ENCODE measurements at regions not wholly inside any gene's neighbourhood (a gene's known extent, or its start where the extent isn't known, plus 50 kb on each side); places are given as distances from the start of the nearest gene placed in this dataset.

DNA sequence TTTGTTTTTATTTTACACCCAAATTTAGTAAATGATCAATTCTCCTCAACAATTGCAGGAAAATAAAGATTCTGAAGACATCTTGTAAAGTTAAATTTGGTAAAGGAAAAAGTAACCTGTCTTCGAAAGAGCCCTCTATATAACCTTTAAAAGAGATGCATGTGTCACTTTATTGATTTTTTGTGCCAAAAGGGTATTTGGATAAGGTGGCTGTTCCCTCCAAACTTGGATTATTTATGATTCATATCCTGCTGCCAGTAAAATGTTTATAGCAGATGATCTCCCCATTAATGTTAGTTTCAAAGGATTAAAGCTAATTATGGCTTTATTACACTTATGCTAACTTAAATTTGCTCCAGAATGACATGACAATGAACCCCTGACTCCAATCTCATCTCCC lies 98.8 kb downstream of the DUSP6 start:
- DNase-seq, result no peak

DNA sequence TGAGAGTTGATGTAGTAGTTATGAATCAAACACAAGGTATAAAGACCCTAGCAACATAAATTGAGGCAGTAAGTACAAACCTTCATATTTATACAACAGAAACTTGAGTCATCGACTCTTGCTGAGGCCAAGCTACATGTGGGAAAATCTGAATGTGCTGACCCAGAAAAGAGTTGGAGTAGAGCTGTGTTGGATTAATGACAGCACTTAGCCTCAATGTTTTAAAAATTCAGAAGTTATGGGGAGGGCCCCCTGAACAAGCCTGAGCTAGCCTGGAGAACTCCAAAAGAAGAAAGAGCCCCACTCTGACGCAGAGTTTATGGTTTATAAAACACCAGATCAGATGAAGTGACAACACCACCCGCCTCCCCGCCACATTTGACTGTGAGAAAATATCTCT lies 100.0 kb downstream of the DUSP6 start:
- DNase-seq, result no peak

DNA sequence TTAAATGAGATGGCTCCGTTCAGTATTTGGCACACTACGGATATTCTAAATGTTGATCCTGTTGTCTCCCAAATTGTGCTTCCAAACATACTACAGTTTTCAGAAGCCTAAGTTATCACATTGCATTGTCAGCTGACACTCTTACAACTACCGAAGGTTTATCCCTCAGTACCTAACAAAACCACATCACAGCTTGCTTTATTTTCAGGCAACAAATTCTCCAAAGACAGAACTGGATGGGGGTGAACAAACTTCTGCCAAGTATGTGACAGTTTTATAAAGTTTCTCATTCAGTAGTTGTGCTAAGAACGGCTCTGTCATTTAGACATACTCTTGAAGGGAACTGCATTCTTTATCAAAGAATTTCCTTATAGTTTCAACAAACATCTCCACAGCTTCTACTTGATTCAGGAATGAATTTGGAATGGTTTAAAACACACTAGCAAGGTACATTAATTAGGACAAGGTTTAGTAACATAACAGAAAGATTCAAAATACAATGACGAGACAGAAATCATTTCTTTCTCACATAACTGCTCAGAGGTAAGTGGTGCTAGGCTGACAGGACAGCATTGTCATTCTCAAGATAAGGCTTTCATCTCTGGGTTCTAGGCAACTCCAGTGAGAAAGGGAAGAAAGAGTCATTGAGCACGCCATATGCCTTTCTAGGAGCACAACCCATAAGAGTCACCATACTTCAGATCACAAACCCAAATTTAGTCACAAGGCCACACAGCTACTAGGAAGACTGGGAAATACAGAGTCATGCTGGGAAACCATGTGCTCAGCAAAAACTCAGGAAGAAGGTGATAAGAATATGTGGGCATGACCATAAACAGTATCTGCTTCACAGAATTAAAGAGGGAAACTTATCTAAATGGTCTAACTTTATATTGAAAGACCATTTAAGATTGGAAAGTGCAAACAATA lies 100.7 kb downstream of the DUSP6 start:
- no peak for DNase-seq

DNA sequence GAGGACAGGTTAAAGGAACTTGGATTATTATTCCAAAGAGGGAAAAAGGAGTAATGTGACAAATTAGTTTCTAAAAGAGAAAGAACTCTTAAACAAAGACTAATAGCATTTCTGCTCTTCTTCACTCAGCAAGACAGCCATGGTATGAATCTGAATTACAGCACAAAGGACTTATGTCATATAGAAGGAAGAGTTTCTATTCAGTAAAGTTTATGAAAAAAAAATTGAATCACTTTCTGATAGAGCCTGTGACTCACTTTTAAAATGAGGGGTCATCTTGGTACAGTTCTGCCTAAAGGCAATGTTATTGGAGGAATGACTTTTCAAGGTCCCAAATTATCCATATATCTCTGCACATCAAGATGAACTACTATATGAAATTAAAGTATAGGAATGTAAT lies 101.7 kb downstream of the DUSP6 start:
- no peak for DNase-seq

DNA sequence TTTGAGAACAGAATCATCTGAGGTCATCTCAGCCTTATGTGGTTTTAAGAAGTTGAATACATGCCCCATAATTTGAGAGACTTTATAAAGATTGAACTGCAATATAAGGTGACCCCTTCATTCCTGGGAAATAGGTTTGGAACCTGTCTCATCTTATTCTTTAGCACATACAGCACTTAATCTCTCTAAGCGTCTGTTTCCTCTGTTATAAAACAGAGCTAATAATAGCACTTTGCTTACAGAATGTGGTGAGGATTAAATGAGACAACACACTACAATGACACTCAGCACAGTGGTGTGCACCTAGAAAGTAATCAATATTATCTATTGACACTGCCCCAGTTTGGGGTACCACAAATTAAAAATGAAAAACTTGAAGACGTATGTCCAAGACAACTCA lies 102.1 kb downstream of the DUSP6 start:
- no peak for DNase-seq

DNA sequence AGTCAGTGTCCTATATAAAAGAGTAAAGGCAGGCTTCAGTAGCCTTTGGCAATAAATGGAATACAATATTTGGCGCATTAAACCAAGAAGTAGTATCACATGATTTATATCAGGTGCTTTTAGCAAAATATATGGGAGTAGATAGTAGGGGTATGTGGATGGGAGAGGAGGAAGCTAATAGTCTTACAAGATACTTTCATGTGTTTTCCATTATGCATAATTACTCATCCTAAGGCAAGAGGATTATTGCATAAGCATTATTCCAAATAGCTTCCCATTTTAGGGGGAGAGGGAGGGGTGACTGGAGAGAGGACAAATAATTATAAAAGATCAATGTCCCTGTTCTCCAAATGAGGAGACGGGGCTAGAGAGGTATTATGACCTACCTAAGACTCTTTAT lies 104.3 kb downstream of the DUSP6 start:
- no peak for DNase-seq

DNA sequence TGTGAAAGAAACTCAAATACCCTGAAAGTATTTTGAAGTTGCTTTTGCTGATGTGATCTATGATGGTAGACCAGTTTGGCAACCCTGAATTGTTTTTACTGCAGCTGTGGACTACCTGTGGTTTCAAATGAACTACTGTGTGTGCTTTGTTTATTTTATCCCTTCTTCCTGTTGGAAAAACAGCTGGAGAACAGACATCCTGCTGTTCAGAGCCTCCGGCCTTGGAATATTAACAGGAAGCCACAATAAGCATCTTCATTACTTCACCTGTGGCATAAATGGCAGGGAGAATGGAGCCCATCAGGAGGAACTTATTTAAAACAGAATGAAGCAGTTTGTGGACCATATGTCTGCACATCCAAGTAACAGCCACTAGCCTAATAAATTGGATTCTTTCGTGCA lies 104.8 kb downstream of the DUSP6 start:
- no peak for DNase-seq

DNA sequence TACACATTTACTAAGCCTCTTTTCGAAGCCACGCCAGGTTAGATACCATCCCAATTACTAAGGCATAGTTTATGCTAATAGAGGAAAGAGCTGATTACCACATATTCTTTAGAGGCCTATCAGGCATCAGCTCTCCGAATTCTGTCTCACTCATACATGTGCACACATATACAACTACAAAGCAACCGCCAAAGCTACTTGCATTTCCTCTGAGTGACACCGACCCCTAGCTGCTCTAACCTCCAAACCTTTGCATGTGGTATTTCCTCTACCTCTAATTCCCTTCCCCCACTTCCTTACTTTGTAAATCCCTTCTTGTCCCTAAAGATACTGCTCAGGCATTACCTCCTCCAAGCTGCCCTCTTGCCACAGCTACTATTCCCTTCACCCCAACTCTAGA lies 107.2 kb downstream of the DUSP6 start:
- DNase-seq, result no peak

DNA sequence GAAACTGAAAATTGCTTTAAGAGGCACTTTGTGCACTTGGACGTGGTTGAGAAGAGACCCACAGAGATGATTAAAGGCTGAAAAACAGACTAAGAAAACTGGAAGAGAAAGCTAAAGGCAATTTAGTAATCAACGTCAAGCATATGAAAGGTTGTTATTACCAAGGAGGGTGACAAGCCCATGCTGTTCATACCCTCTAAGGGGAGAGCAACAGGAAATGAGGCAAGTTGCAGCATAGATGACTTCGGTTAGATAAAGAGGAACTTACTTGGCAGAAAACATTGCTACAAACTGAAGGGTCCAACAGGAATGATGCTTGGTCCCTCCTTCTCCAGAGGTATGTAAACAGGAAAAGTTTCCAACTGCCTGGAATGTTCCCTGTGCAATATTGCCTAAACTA lies 107.8 kb downstream of the DUSP6 start:
- DNase-seq, result no peak

DNA sequence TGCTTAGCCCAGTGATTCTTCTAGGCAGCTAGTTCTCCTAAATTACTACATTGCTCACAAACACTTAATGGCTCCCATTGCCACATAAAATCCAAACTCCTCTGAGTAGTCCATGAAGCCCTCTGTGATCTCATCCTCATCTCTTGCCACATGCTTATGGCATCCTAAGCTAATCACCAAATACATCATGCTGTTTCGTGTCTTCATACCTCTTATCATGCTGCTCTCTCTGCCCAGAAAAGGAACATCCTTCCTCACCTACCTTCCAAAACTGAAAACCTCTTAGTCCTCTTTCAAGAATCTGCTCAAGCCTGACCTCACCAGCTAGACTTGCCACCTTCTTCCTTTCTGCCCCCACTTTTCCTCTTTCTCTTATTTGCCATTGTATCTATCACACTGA lies 108.5 kb downstream of the DUSP6 start:
- no peak for DNase-seq

DNA sequence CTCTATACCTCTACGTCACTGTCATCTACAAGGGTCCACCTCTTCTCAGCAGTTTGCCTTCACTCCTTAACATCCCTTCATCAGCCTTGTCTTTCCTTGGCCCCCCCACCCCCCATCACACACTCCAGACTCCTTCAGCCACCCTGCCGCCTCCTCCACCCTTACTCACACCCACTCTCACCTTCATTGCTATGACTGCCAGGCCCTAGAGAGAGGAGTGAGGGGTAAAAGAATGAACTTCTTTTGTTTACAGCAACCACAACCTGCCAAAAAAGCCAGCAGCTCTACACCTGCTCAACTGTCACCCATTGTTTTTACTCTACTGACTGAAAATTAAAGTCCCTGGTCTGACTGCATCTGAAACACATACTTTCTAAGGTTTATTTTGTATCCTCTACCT lies 112.8 kb downstream of the DUSP6 start:
- DNase-seq, result no peak

DNA sequence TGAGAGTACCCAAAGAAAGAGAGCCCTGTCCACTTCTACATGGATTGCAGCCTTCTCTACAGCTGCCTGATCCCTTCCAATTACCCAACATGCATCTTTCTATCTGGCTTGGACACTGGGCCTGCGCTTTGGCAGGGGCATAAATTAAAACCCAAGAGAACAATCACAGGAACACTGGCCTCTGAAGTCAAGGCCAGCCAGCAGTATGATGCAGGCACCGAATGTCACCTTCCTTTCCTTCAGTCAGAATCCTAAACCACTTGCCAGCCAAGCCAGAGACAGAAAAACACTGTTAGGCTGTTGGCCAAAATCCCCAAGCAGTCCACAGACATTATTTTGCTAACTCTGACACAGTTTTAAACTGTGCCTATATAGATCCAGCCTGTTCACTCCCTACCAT lies 113.7 kb downstream of the DUSP6 start:
- no peak for DNase-seq

DNA sequence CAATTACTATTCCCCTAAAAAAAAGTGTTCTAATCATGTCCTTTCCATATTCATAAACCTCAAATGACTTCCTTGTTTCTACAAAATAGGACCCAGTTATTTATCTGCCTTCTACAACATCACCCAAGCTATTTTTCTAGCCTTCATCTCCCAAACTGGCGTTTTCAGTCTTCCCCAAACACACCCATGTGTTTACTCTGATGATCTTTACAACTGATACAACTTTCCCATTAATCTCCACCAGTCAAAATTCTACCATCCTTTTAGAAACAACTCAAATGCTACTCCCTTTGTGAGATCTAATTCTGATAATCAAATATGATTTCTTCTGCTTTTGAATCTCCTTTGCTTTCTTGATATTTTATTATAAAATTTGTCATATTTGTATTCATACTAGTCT lies 114.5 kb downstream of the DUSP6 start:
- no peak for DNase-seq

DNA sequence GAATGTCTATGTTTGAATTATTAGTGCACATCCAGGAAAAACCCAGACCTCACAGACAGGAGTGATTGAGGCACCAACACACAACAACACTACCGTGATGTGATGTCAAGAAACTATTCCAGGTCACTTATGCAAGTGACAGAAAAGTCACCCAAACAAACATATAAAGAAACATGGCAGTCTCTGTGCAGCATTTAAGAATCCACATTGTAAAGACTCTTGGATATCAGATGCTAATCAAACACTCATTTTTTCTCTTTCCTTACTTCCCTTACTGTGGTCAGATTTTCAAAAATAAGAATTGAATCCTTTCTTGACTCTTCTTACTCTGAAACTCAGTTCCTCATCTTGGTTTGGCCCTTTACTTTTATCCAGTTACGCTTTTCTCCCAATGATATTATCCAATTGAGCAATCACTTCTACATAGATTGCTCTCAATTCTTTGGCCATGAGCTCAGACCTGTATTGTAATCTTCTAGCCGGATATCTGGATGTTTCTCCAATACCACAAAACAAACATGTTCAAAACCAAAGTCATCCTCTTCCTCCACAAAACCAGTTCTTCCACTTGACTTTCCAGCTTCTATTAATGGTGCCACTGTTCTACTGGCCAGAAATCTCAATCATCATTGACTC lies 115.4 kb downstream of the DUSP6 start:
- DNase-seq, result no peak

DNA sequence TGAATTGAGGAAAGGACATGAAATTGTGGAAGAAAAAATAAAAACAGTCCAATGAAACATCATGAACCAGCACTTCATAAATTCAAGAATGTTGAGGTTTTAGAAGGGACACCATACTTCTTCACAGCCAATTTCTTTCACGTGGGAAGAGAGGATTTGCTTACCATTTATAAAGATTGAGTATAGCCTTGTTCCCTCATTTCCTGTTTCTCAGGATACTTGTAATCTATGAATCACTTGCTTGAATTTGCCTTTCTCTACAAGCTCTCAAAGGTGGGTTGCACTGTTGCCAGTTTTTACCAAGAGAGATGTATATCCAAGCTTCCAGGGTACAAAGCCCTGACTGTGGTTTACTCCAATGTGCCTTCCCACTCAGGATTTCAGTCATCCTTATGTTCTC lies 116.1 kb downstream of the DUSP6 start:
- DNase-seq, result no peak

DNA sequence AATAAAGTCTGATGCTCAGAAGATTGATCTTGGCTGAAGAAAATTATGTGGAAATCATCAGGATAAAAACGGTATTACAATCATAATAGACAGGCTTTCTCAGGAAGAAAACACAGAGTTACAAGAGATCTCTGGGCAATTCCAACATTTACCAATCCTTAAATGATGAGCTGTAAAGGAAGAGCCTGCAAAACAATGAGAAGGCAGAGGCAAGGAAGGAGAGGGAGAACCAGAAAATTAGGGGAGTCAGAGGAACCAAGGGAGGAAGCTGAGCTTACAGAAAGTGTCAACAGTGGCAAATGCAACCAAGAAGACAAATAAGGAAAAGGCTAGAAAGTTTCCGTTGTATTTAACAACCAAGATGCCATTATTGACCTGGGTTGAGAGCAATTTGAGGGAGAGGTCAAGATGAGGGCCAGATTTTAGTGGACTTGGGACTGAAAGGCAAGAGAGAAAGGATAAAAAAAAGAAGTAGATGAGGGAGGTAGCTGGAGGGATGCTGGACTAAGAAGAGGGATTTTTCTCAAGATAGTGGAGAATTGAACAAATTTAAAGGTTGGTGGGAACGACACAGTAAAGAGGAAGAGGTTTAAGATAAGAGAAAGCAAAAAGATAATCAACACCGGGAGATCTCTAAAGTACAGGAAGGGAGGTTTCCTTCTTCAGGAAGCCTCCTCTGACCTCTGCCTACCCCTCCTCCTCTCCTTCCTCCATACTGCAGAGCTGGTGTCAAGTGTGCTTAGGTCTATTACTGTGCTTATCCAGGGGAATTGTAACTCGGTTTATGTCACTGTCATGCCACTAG lies 116.9 kb downstream of the DUSP6 start:
- no peak for DNase-seq

DNA sequence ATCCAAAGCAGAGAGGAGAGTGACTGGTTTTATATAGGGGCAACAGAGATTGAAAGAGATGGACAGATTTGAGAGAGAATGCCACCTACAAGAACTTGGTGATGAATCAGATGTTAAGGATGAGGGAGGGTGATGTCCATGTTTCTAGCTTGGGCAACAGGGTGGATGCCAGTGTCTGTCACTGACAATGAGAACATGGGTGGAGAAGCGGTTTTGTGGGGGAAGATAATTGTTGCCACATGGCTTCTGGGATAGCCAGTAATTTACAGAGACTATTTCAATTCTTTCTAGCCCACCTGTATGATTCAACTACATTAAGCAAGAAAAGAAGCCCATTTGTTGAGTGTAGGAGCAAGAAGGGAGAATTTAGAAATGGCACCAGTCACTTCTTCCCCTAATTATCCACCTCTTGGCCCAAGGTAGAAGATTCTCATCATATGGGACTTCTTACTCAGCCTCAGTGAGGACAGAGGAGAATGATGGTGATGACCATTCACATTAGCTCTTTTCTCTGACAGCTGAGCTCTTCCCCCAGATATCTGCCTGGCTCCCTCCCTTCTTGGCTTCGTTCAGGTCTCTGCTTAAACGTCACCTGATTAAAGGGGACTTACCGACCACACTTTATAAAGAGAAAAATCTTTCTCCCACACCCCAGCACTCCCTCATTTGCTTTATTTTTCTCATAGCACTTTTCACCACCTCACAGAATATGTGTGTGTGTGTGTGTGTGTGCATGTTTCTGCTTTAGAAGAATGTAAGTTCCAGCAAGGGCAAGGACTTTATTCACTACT lies 117.8 kb downstream of the DUSP6 start:
- DNase-seq, result no peak

DNA sequence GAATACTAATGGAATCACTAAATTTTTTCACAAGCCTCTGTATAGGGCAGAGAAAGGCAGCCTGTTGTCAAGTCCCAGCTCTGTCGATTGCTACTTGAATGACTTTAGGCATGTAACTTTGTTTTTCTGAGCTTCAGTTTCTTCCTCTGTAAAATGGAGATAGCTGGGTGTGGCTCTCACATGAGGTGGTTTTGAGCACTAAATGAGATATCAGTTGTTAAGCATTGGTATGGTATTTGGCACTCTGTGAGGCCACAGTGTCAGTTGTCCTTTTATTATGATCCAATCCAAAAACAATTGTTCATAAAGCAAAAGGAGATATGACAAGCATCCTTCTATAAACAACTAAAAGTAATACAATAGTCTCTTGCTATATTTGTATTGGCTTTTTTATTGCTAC lies 120.6 kb downstream of the DUSP6 start:
- DNase-seq, result no peak

DNA sequence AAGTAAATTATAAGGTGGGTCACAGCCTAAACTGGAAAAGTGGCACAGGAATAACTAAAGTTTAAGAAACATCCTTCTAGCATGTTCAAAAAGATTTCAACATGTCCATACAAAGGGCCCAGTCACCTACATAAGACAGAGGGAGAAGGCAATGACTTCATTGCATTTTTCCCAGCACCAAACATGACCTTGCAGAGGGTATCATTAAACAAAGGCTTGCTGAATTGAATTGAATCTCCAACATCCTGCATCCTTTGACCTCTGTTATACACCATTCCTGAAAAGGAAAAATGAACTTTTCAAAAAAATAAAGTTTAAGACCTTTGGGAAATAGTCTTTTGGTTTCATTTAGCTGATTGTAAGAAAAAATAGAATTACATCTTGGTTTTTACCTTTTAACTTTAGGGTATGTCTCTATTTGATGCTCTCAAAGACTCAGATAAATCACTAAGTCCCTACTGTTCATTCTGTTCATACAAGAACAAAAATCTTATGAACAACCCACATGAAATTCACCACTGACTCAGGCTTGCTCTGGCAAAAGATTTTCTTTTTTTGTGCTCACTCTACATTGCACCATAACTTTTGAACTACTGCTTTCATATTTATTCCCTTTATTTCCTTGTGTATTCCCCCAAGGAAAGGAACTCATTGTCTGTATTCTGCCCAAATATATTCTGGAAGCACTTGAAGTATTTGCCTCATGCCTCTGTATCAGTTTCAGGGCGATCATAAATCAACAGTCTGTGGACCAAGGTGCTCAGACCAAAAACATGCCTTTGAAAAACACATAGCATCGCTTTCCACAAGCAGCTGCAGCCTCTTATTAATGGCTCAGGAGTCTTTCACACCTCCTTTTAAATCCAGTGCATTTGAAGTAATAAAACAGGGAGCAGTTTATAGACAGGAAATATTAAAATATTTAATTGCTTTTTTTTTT lies 121.7 kb downstream of the DUSP6 start:
- peak; percentile 12 for DNase-seq

DNA sequence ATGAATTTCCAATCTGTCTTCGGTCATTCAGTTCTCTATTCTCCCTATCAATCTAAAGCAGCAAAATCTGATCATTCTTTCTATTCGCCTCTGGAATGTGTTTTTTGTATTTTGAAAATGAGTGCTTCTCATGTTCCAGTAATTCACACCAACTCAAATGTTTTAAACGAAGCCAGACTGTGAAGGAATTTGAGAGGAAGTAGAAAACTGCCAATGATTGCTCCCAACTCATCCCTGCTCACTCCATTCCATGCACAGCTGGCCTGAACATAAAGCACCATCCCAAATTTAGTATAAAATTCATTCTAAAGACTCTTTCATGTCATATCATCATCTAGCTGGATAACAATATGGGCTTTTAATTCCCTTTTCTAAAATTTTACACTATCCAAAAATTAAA lies 123.8 kb downstream of the DUSP6 start:
- no peak for DNase-seq

DNA sequence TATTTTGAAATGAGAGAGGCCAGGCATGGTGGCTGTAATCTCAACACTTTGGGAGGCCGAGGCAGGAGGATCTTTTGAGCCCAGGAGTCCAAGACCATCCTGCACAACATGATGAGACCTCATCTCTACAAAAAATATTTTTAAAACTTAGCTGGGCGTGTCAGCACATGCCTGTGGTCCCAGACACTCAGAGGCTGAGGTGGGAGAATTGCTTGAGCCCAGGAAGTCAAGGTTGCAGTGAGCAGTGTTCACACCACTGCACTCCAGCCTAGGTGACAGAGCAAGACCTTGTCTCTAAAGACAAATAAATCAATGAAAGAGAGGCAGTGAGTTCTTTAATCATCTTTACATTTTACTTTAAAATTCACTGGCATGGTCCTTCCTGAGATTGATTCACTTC lies 124.5 kb downstream of the DUSP6 start:
- DNase-seq, result no peak

All from SHP77 treated with DMSO at 0.1 percent for 48 hours (cell line).